ENCODE measurements at regions not wholly inside any gene's neighbourhood (a gene's known extent, or its start where the extent isn't known, plus 50 kb on each side); places are given as distances from the start of the nearest gene placed in this dataset.

DNA sequence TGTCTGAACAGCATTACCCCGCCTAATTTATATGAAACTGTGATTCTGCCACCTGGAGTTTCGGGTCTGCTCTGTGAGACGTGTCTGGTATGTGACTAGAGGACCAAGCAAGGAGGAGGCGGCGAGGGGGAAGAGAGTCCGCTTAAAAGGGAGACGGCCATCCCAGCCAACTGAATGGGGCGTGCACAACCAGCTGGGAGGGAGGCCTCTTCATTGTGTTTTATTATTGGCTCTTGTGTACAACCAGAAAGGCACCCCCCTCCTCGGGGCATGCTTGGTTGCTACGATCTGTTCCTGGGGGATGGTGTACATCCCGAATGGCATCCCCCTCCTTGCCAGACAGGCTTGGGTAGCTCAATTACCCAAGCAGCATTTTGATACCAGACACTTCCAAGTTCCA, 384.5 kb upstream of the SALL1 start:
- Histone ChIP-seq H3K4me3 (ENCODE audit: low read depth, low read length) (no peak overlapping the region), H3K27me3 (ENCODE audit: control insufficient read depth, insufficient read depth, low read length) (no peaks in the 10 kb centered on the region), H3K36me3 (ENCODE audit: control insufficient read depth, insufficient read depth, low read length) (no peaks in the 10 kb centered on the region), H3K27ac (ENCODE audit: insufficient read depth, low read length, poor library complexity, severe bottlenecking) (no peak overlapping the region), H3K9me3 (ENCODE audit: control insufficient read depth in 2 of 2, low read length in 2 of 2) (no peaks in the 10 kb centered on the region), H3K4me1 (ENCODE audit: control insufficient read depth, insufficient read depth, low read length, poor library complexity, severe bottlenecking) (no peaks in the 10 kb centered on the region)
- H3K9me3 Mint-ChIP-seq: peaks cover 0 to 2% (median 0%) of the 10 kb centered on the region in 7 donors
- H3K36me3 Mint-ChIP-seq: no peaks in the 10 kb centered on the region
- no peaks in the 10 kb centered on the region for H3K4me1 Mint-ChIP-seq
- no peaks in the 10 kb centered on the region for H3K27me3 Mint-ChIP-seq
- ATAC-seq (ENCODE audit: low read depth in 2 of 2) (no peak), DNase-seq (no peak)
- no peak overlapping the region for H3K27ac Mint-ChIP-seq
- H3K4me3 Mint-ChIP-seq: no peak overlapping the region

DNA sequence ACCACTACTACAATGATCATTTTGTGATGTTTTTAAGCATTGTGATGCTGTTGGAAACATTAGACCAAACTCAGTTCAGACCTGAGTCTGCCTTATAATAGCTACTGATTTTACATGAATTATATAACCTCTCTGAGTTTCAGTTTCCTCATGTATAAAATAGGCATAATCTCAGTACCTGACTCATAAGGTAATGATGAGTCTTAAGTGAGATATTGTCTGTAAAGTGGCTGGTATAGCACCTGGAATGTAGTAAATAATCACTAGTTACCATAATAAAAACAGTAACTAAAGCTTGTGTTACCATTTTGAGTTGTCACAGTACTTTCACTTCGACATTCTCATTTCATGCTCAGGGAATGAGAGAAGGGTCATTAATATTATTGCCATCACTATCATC, 381.5 kb upstream of the SALL1 start:
- H3K4me3 Mint-ChIP-seq: no peak overlapping the region
- ATAC-seq (ENCODE audit: low read depth in 2 of 2) (no peak), DNase-seq (no peak)
- no peaks in the 10 kb centered on the region for H3K36me3 Mint-ChIP-seq
- H3K4me1 Mint-ChIP-seq: no peaks in the 10 kb centered on the region
- H3K36me3 ChIP-seq (ENCODE audit: control insufficient read depth, insufficient read depth, low read length): no peaks in the 10 kb centered on the region
- peaks cover 0 to 6% (median 2%) of the 10 kb centered on the region in 7 donors for H3K9me3 Mint-ChIP-seq
- H3K4me1 ChIP-seq (ENCODE audit: control insufficient read depth, insufficient read depth, low read length, poor library complexity, severe bottlenecking): no peaks in the 10 kb centered on the region
- H3K27ac Mint-ChIP-seq: no peak overlapping the region
- H3K4me3 ChIP-seq (ENCODE audit: low read depth, low read length): no peak overlapping the region
- no peaks in the 10 kb centered on the region for H3K27me3 Mint-ChIP-seq
- H3K27me3 ChIP-seq (ENCODE audit: control insufficient read depth, insufficient read depth, low read length): no peaks in the 10 kb centered on the region
- H3K9me3 ChIP-seq (ENCODE audit: control insufficient read depth in 2 of 2, low read length in 2 of 2): no peaks in the 10 kb centered on the region
- H3K27ac ChIP-seq (ENCODE audit: insufficient read depth, low read length, poor library complexity, severe bottlenecking): no peak overlapping the region

DNA sequence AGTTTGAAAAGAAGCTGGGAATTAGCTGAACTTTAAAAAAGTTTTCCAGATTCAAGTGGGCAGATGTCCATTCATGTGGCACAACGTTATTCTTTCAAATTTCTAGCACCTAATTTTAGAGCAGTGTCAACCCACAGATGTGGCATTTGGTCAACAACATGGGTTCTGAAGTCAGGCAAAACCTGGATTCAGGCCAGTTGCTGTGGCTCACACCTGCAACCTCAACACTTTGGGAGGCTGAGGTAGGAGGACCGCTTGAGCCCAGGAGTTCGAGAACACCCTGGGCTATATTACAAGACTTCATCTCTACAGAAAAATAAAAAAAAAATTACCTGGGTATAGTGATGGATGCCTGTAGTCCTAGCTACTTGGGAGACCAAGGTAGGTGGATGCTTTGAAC, 380.2 kb upstream of the SALL1 start:
- Mint-ChIP-seq H3K36me3 (no peaks in the 10 kb centered on the region), H3K4me1 (no peaks in the 10 kb centered on the region), H3K4me3 (no peak overlapping the region), H3K27me3 (no peaks in the 10 kb centered on the region), H3K9me3 (peaks cover 0 to 12% (median 2%) of the 10 kb centered on the region in 7 donors), H3K27ac (no peak overlapping the region)
- no peak overlapping the region for H3K27ac ChIP-seq (ENCODE audit: insufficient read depth, low read length, poor library complexity, severe bottlenecking)
- H3K27me3 ChIP-seq (ENCODE audit: control insufficient read depth, insufficient read depth, low read length): no peaks in the 10 kb centered on the region
- DNase-seq (no peak), ATAC-seq (ENCODE audit: low read depth in 2 of 2) (no peak)
- H3K4me1 ChIP-seq (ENCODE audit: control insufficient read depth, insufficient read depth, low read length, poor library complexity, severe bottlenecking): no peaks in the 10 kb centered on the region
- no peaks in the 10 kb centered on the region for H3K36me3 ChIP-seq (ENCODE audit: control insufficient read depth, insufficient read depth, low read length)
- no peak overlapping the region for H3K4me3 ChIP-seq (ENCODE audit: low read depth, low read length)
- no peaks in the 10 kb centered on the region for H3K9me3 ChIP-seq (ENCODE audit: control insufficient read depth in 2 of 2, low read length in 2 of 2)

GRCh38 chr16:51527349-51527748, 376.3 kb upstream of the SALL1 start:
- DNase-seq (no peak), ATAC-seq (ENCODE audit: low read depth in 2 of 2) (no peak)
- H3K4me1 ChIP-seq (ENCODE audit: control insufficient read depth, insufficient read depth, low read length, poor library complexity, severe bottlenecking): no peaks in the 10 kb centered on the region
- no peak overlapping the region for H3K27ac Mint-ChIP-seq
- H3K4me1 Mint-ChIP-seq: no peaks in the 10 kb centered on the region
- no peak overlapping the region for H3K4me3 ChIP-seq (ENCODE audit: low read depth, low read length)
- no peaks in the 10 kb centered on the region for H3K36me3 ChIP-seq (ENCODE audit: control insufficient read depth, insufficient read depth, low read length)
- peak overlapping the region in 1 of 4 donors; percentile 52 for H3K4me3 Mint-ChIP-seq
- no peaks in the 10 kb centered on the region for H3K9me3 ChIP-seq (ENCODE audit: control insufficient read depth in 2 of 2, low read length in 2 of 2)
- no peaks in the 10 kb centered on the region for H3K27me3 Mint-ChIP-seq
- no peaks in the 10 kb centered on the region for H3K36me3 Mint-ChIP-seq
- peaks cover 0 to 12% (median 2%) of the 10 kb centered on the region in 7 donors for H3K9me3 Mint-ChIP-seq
- no peaks in the 10 kb centered on the region for H3K27me3 ChIP-seq (ENCODE audit: control insufficient read depth, insufficient read depth, low read length)
- no peak overlapping the region for H3K27ac ChIP-seq (ENCODE audit: insufficient read depth, low read length, poor library complexity, severe bottlenecking)

GRCh38 chr16:51526621-51527020, 375.6 kb upstream of the SALL1 start:
- Histone ChIP-seq H3K36me3 (ENCODE audit: control insufficient read depth, insufficient read depth, low read length) (no peaks in the 10 kb centered on the region), H3K27me3 (ENCODE audit: control insufficient read depth, insufficient read depth, low read length) (no peaks in the 10 kb centered on the region), H3K4me3 (ENCODE audit: low read depth, low read length) (no peak overlapping the region), H3K4me1 (ENCODE audit: control insufficient read depth, insufficient read depth, low read length, poor library complexity, severe bottlenecking) (no peaks in the 10 kb centered on the region), H3K9me3 (ENCODE audit: control insufficient read depth in 2 of 2, low read length in 2 of 2) (no peaks in the 10 kb centered on the region), H3K27ac (ENCODE audit: insufficient read depth, low read length, poor library complexity, severe bottlenecking) (no peak overlapping the region)
- Mint-ChIP-seq H3K4me1 (no peaks in the 10 kb centered on the region), H3K27me3 (no peaks in the 10 kb centered on the region), H3K9me3 (peaks cover 0 to 16% (median 2%) of the 10 kb centered on the region in 7 donors), H3K36me3 (no peaks in the 10 kb centered on the region), H3K4me3 (no peak overlapping the region), H3K27ac (no peak overlapping the region)
- ATAC-seq (ENCODE audit: low read depth in 2 of 2): no peak
- no peak for DNase-seq

- Histone ChIP-seq H3K4me1 (ENCODE audit: control insufficient read depth, insufficient read depth, low read length, poor library complexity, severe bottlenecking) (no peaks in the 10 kb centered on the region), H3K9me3 (ENCODE audit: control insufficient read depth in 2 of 2, low read length in 2 of 2) (no peaks in the 10 kb centered on the region), H3K27me3 (ENCODE audit: control insufficient read depth, insufficient read depth, low read length) (no peaks in the 10 kb centered on the region), H3K27ac (ENCODE audit: insufficient read depth, low read length, poor library complexity, severe bottlenecking) (no peak overlapping the region), H3K36me3 (ENCODE audit: control insufficient read depth, insufficient read depth, low read length) (no peaks in the 10 kb centered on the region), H3K4me3 (ENCODE audit: low read depth, low read length) (no peak overlapping the region)
- H3K4me1 Mint-ChIP-seq: no peaks in the 10 kb centered on the region
- H3K4me3 Mint-ChIP-seq: no peak overlapping the region
- peaks cover 0 to 12% (median 2%) of the 10 kb centered on the region in 7 donors for H3K9me3 Mint-ChIP-seq
- no peaks in the 10 kb centered on the region for H3K27me3 Mint-ChIP-seq
- H3K36me3 Mint-ChIP-seq: no peaks in the 10 kb centered on the region
- DNase-seq: no peak
- H3K27ac Mint-ChIP-seq: no peak overlapping the region
- no peak for ATAC-seq (ENCODE audit: low read depth in 2 of 2)
Measured at GRCh38 chr16:51524555-51525373, 373.7 kb upstream of the SALL1 start.

DNA sequence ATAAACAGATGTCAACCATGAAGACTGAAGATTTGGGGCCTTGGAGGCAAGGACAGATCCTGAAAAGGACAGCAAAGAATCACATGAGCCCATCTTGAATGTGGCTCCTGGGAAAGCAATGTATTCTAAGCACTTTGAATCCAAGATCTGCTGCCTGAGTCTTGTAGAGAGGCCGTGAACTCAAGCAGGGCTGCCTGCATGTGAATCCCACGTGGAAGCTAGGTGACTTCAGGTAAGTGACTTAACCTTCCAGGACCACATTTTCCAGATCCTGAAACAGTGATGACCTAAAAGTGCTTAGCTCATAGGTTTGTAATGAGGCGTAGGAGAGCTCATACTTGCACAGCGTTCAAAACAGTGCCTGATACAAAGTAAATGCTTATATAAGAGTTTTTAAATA, 373.0 kb upstream of the SALL1 start:
- no peaks in the 10 kb centered on the region for H3K27me3 ChIP-seq (ENCODE audit: control insufficient read depth, insufficient read depth, low read length)
- no peaks in the 10 kb centered on the region for H3K9me3 ChIP-seq (ENCODE audit: control insufficient read depth in 2 of 2, low read length in 2 of 2)
- H3K27ac ChIP-seq (ENCODE audit: insufficient read depth, low read length, poor library complexity, severe bottlenecking): no peak overlapping the region
- H3K36me3 ChIP-seq (ENCODE audit: control insufficient read depth, insufficient read depth, low read length): no peaks in the 10 kb centered on the region
- H3K27me3 Mint-ChIP-seq: no peaks in the 10 kb centered on the region
- H3K4me3 Mint-ChIP-seq: no peak overlapping the region
- H3K9me3 Mint-ChIP-seq: peaks cover 0 to 17% (median 4%) of the 10 kb centered on the region in 7 donors
- no peaks in the 10 kb centered on the region for H3K36me3 Mint-ChIP-seq
- ATAC-seq (ENCODE audit: low read depth in 2 of 2): no peak
- H3K4me1 ChIP-seq (ENCODE audit: control insufficient read depth, insufficient read depth, low read length, poor library complexity, severe bottlenecking): no peaks in the 10 kb centered on the region
- H3K27ac Mint-ChIP-seq: no peak overlapping the region
- no peak overlapping the region for H3K4me3 ChIP-seq (ENCODE audit: low read depth, low read length)
- DNase-seq: no peak
- no peaks in the 10 kb centered on the region for H3K4me1 Mint-ChIP-seq

GRCh38 chr16:51523400-51523799, 372.3 kb upstream of the SALL1 start:
- Mint-ChIP-seq H3K4me3 (no peak overlapping the region), H3K36me3 (no peaks in the 10 kb centered on the region), H3K9me3 (peaks cover 0 to 17% (median 6%) of the 10 kb centered on the region in 7 donors), H3K4me1 (no peaks in the 10 kb centered on the region), H3K27ac (no peak overlapping the region), H3K27me3 (no peaks in the 10 kb centered on the region)
- Histone ChIP-seq H3K36me3 (ENCODE audit: control insufficient read depth, insufficient read depth, low read length) (no peaks in the 10 kb centered on the region), H3K4me1 (ENCODE audit: control insufficient read depth, insufficient read depth, low read length, poor library complexity, severe bottlenecking) (no peaks in the 10 kb centered on the region), H3K9me3 (ENCODE audit: control insufficient read depth in 2 of 2, low read length in 2 of 2) (no peaks in the 10 kb centered on the region), H3K4me3 (ENCODE audit: low read depth, low read length) (no peak overlapping the region), H3K27ac (ENCODE audit: insufficient read depth, low read length, poor library complexity, severe bottlenecking) (no peak overlapping the region), H3K27me3 (ENCODE audit: control insufficient read depth, insufficient read depth, low read length) (no peaks in the 10 kb centered on the region)
- ATAC-seq (ENCODE audit: low read depth in 2 of 2) (no peak), DNase-seq (no peak)

Measured in CD4-positive, CD25-positive, alpha-beta regulatory T cell (primary cell).